CD4-positive, alpha-beta T cell (primary cell): ENCODE measurements at regions not wholly inside any gene's neighbourhood (a gene's known extent, or its start where the extent isn't known, plus 50 kb on each side); places are given as distances from the start of the nearest gene placed in this dataset.

Source experiments
- ATAC-seq: fragments of 200-7000 bp; cut with Tn5 transposase; one replicate; pipeline ENCODE4 v1.10.0; 2022; ENCODE audit warnings: mild to moderate bottlenecking; ENCODE audit not compliant: poor library complexity
- CTCF ChIA-PET: fragments of 350-600 bp; sonication (Branson Sonifier 250); formaldehyde crosslinking; loops from one replicate; lab custom pipeline; 2021; ENCODE audit warnings: antibody characterized with exemption, inconsistent platforms; lab: Charles Lee
- POLR2A ChIA-PET: fragments of 350-600 bp; sonication (Branson Sonifier 250); formaldehyde crosslinking; loops from one replicate; lab custom pipeline; 2021; ENCODE audit warnings: antibody characterized with exemption, inconsistent platforms; lab: Charles Lee
- DNase-seq, 14 experiments: peaks; one replicate each; pipeline ENCODE4 v3.0.0-alpha.2; 2013 to 2020; ENCODE audit warnings: mixed read lengths in 2 of 14
- H3K27ac ChIP-seq, 2 donors: one replicate each; pipeline versions ENCODE4 v1.5.1 to v1.7.0; 2013; ENCODE audit warnings: low read length in 2 of 2, low read depth in 1 of 2, mild to moderate bottlenecking in 1 of 2
- H3K27me3 ChIP-seq, 2 experiments: 1 replicate in 1 of 2; 2 replicates in 1 of 2; pipeline versions ENCODE4 v1.6.1 to v1.7.0; 2013; ENCODE audit warnings: low read length in 2 of 2, control low read depth in 1 of 2, mild to moderate bottlenecking in 1 of 2, moderate library complexity in 1 of 2; ENCODE audit not compliant: insufficient read depth in 2 of 2, control insufficient read depth in 1 of 2
- H3K36me3 ChIP-seq: one replicate; pipeline ENCODE4 v1.6.1; 2013; ENCODE audit warnings: low read length, control low read depth; ENCODE audit not compliant: insufficient read depth
- H3K4me1 ChIP-seq: one replicate; pipeline ENCODE4 v1.6.1; 2013; ENCODE audit warnings: low read length, control low read depth; ENCODE audit not compliant: insufficient read depth
- H3K4me3 ChIP-seq: one replicate; pipeline ENCODE4 v1.5.1; 2013; ENCODE audit warnings: mild to moderate bottlenecking, low read length, moderate library complexity
- H3K9me3 ChIP-seq, 2 experiments: 1 replicate in 1 of 2; 2 replicates in 1 of 2; pipeline versions ENCODE4 v1.6.1 to v1.7.0; 2013; ENCODE audit warnings: low read length in 2 of 2, mild to moderate bottlenecking in 2 of 2, control low read depth in 1 of 2, moderate library complexity in 1 of 2; ENCODE audit not compliant: control insufficient read depth in 1 of 2, insufficient read depth in 1 of 2
- H3K27ac Mint-ChIP-seq: one replicate; pipeline ENCODE4 v1.8.0; 2020; ENCODE audit warnings: mixed read lengths
- H3K27me3 Mint-ChIP-seq: one replicate; pipeline ENCODE4 v1.8.0; 2021; ENCODE audit warnings: mixed read lengths
- H3K36me3 Mint-ChIP-seq: one replicate; pipeline ENCODE4 v1.8.0; 2021; ENCODE audit warnings: low read depth, mixed read lengths
- H3K4me1 Mint-ChIP-seq: one replicate; pipeline ENCODE4 v1.8.0; 2021; ENCODE audit warnings: low read depth, mixed read lengths
- H3K4me3 Mint-ChIP-seq: one replicate; pipeline ENCODE4 v1.8.0; 2020; ENCODE audit warnings: mild to moderate bottlenecking, mixed read lengths
- H3K9me3 Mint-ChIP-seq: one replicate; pipeline ENCODE4 v1.8.0; 2020; ENCODE audit warnings: mixed read lengths
- intact Hi-C, 2 experiments: fragments of 100-400 bp; cut with DNase I in 1 of 2; cut with micrococcal nuclease in 1 of 2; formaldehyde crosslinking; loops; one replicate each; pipeline versions ENCODE4 v1.15.1 to v1.9.0; 2023 to 2025; cut with DNase I, micrococcal nuclease
- TF ChIP-seq, protein P1 (sequence below): fragments of 200-600 bp; IDR thresholded peaks from one replicate; pipeline ENCODE4 v1.8.0; 2022; ENCODE audit warnings: antibody characterized with exemption, mild to moderate bottlenecking

DNA sequence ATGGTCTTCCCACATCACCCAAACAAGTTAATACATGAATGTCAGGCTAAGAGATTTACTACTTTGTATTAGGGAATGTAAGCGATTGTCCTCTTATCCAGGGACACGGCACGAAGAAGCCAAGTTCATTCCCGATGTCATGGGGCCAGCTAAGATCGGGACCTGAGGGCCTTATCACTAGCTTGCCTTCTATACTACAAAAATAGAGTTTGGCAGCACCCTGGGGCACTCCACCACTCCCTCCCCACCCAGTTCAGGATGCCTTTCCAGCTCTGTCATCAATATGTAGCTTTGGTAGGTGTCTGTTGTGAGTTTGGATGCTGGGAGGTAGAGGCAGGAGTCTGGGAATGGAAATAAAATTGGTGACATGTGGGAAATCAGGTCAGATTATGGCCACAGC lies 197.5 kb downstream of the ATG4C start:
- TF ChIP-seq, protein P1, sequence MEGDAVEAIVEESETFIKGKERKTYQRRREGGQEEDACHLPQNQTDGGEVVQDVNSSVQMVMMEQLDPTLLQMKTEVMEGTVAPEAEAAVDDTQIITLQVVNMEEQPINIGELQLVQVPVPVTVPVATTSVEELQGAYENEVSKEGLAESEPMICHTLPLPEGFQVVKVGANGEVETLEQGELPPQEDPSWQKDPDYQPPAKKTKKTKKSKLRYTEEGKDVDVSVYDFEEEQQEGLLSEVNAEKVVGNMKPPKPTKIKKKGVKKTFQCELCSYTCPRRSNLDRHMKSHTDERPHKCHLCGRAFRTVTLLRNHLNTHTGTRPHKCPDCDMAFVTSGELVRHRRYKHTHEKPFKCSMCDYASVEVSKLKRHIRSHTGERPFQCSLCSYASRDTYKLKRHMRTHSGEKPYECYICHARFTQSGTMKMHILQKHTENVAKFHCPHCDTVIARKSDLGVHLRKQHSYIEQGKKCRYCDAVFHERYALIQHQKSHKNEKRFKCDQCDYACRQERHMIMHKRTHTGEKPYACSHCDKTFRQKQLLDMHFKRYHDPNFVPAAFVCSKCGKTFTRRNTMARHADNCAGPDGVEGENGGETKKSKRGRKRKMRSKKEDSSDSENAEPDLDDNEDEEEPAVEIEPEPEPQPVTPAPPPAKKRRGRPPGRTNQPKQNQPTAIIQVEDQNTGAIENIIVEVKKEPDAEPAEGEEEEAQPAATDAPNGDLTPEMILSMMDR = no peak
- intact Hi-C loops = no loop called here
- DNase-seq (no peak), ATAC-seq (no peak)
- Mint-ChIP-seq H3K27ac (no peak overlapping the region), H3K27me3 (peaks cover 30% of the 10 kb centered on the region), H3K4me3 (no peak overlapping the region), H3K36me3 (no peaks in the 10 kb centered on the region), H3K9me3 (no peaks in the 10 kb centered on the region), H3K4me1 (no peaks in the 10 kb centered on the region)
- Histone ChIP-seq H3K27me3 (no peaks in the 10 kb centered on the region), H3K9me3 (no peaks in the 10 kb centered on the region), H3K27ac (no peak overlapping the region), H3K4me1 (no peaks in the 10 kb centered on the region), H3K4me3 (no peak overlapping the region), H3K36me3 (no peaks in the 10 kb centered on the region)
- CTCF ChIA-PET = interaction anchor here (1.5 kb wide), 1 partner anchor 10 kb away, joined by 4 read pairs; no protein-coding TSS in a partner anchor
- POLR2A ChIA-PET = no interaction called here

DNA sequence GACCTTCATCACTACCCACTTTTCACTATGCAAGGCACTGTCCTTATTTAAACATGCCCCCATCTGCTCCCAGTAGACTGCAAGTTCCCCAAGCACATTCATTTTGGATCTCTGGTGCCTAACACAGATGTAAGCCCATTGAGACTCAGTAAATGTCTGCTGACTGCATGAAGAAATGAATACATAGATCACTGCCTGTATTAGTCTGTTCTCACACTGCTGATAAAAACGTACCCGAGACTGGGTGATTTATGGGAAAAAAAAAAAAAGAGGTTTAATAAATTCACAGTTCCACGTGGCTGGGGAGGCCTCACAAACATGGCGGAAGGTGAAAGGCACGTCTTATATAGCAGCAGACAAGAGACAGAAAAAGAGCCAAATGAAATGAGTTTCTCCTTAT lies 204.9 kb downstream of the ATG4C start:
- H3K4me1 ChIP-seq = no peaks in the 10 kb centered on the region
- Mint-ChIP-seq H3K36me3 (no peaks in the 10 kb centered on the region), H3K9me3 (no peaks in the 10 kb centered on the region), H3K27me3 (peaks cover 40% of the 10 kb centered on the region), H3K27ac (no peak overlapping the region), H3K4me1 (no peaks in the 10 kb centered on the region), H3K4me3 (no peak overlapping the region)
- ChIA-PET POLR2A (no interaction called here), CTCF (no interaction called here)
- DNase-seq (no peak), ATAC-seq (no peak)
- no peaks in the 10 kb centered on the region for H3K36me3 ChIP-seq
- H3K4me3 ChIP-seq = no peak overlapping the region
- H3K27me3 ChIP-seq = peaks cover 0 to 7% of the 10 kb centered on the region in 2 experiments
- TF ChIP-seq, protein P1 = no peak
- intact Hi-C loops = no loop called here
- H3K27ac ChIP-seq = no peak overlapping the region
- no peaks in the 10 kb centered on the region for H3K9me3 ChIP-seq

DNA sequence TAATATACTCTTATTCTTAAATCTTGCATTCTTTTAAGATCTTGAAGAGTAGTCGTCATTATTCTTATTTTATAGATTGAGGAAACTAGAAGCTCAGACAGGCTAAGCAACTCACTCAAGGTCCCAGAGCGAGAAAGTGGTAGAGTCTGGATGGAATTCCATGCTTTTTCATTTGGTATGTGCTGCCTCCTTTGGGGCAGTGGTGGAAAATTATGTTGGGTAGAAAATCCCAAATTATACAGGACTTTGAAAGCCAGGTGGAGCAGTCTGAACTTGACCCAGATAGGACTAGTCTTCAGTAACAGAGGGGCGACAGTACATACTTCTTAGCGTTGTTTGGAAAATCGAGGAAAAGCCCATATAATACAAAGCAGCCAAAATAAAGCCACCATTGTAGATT lies 205.6 kb downstream of the ATG4C start:
- no peak overlapping the region for H3K27ac Mint-ChIP-seq

More for the DNA sequence above, 205.6 kb downstream of the ATG4C start:
- H3K27me3 Mint-ChIP-seq = peaks cover 42% of the 10 kb centered on the region
- H3K9me3 ChIP-seq = no peaks in the 10 kb centered on the region
- ChIA-PET CTCF (no interaction called here), POLR2A (no interaction called here)
- ATAC-seq (no peak), DNase-seq (no peak)
- peaks cover 0 to 7% of the 10 kb centered on the region in 2 experiments for H3K27me3 ChIP-seq
- no peak overlapping the region for H3K4me3 Mint-ChIP-seq
- TF ChIP-seq, protein P1 = no peak
- H3K9me3 Mint-ChIP-seq = no peaks in the 10 kb centered on the region
- no peaks in the 10 kb centered on the region for H3K4me1 Mint-ChIP-seq
- no peaks in the 10 kb centered on the region for H3K36me3 ChIP-seq
- H3K4me1 ChIP-seq = no peaks in the 10 kb centered on the region
- H3K36me3 Mint-ChIP-seq = no peaks in the 10 kb centered on the region
- H3K27ac ChIP-seq = no peak overlapping the region
- intact Hi-C loops = no loop called here
- no peak overlapping the region for H3K4me3 ChIP-seq
